ENCODE measurements at regions not wholly inside any gene's neighbourhood (a gene's known extent, or its start where the extent isn't known, plus 50 kb on each side); places are given as distances from the start of the nearest gene placed in this dataset.

DNA sequence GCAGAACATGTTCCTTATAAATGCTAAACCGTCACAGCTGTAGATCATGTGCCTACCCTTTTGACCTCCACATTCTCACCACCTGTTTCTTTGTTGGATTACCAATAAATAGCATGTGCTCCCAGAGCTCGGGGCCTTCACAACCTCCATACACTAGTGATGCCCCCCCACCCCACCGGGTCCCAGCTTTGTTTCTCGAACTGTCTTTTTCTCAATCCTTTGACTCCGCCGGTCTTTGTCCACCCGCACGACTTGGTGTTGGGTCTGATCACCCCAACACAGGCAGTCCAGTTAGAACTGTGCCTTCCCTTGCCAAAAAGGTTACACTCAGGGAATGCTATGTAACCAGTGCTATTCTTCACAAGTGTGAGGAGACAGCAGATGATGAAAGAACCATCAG lies 485.9 kb upstream of the C9orf72 start:
- TF ChIP-seq, protein P1, sequence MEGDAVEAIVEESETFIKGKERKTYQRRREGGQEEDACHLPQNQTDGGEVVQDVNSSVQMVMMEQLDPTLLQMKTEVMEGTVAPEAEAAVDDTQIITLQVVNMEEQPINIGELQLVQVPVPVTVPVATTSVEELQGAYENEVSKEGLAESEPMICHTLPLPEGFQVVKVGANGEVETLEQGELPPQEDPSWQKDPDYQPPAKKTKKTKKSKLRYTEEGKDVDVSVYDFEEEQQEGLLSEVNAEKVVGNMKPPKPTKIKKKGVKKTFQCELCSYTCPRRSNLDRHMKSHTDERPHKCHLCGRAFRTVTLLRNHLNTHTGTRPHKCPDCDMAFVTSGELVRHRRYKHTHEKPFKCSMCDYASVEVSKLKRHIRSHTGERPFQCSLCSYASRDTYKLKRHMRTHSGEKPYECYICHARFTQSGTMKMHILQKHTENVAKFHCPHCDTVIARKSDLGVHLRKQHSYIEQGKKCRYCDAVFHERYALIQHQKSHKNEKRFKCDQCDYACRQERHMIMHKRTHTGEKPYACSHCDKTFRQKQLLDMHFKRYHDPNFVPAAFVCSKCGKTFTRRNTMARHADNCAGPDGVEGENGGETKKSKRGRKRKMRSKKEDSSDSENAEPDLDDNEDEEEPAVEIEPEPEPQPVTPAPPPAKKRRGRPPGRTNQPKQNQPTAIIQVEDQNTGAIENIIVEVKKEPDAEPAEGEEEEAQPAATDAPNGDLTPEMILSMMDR (IDR thresholded peaks at IDR 0.05; ENCODE audit: low read depth, low read length): no peak
- no peak overlapping the region for H3K4me3 ChIP-seq (ENCODE audit: low read depth, low read length)

DNA sequence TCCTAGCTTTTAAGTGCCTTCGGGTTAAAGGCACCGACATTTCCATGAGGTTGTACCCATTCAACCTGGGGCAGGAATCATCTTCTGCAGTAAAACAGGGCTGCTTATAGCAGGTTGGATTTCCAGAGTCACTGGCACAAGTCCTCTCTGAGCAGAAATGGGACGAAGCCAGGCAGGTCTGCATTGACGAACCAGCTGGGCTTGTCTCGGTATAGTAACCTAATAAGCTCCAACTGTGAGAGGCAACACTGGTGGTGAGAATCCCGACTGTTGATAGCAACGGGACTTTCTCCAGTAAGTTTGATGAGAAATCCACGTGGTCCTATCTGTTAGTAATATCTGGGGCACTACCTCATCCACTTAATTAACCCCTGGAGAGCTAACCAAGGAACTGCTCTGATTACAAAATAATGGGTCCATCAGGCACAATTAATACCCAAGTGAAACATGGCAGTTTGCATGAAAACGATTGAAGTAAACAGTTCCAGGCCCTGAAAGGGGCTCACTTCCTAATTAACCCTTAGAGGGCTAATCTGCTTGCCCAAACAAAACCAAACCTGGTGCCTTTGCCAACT lies 491.0 kb upstream of the C9orf72 start:
- no peak overlapping the region for H3K4me3 ChIP-seq (ENCODE audit: low read depth, low read length)
- TF ChIP-seq, protein P1 (IDR thresholded peaks at IDR 0.05; ENCODE audit: low read depth, low read length): no peak

DNA sequence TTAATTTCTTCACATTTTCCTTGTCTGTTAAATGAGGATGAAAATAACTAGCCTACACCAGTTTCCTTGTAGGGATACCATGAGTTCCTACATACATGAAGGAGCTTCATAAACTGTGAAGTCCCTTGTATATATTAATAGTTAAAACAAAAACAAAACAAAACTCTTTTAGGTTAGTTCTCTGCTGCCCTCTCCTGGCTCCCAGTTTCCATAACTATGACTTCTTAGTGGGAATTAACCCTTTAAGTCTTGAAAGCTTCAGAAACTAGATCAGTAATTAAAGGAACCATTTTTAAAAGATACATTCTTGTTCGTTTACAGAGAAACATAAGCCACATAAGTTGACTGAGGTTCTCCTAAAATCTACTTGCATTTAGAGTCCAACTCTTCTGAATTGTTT lies 500.0 kb upstream of the C9orf72 start:
- no peak overlapping the region for H3K4me3 ChIP-seq (ENCODE audit: low read depth, low read length)
- TF ChIP-seq, protein P1 (IDR thresholded peaks at IDR 0.05; ENCODE audit: low read depth, low read length): no peak

DNA sequence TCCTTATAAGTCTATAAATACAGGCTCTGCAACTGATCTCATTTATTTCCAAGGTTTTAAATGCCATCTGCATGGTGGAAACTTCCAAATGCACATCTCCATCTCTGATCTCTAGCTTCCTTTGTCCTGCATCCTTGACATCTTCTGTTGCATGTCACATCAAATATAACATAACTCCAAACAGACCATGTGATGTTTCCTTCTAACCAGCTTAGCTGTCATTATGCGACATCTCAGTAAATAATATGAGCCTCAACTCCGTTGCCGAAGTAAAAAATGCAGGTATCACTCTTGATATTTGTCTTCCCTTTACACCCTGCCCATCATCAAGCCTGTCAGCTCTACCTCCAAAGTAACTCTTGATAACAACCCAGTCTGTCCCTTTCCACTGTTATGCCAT lies 506.4 kb upstream of the C9orf72 start:
- TF ChIP-seq, protein P1 (IDR thresholded peaks at IDR 0.05; ENCODE audit: low read depth, low read length): no peak

DNA sequence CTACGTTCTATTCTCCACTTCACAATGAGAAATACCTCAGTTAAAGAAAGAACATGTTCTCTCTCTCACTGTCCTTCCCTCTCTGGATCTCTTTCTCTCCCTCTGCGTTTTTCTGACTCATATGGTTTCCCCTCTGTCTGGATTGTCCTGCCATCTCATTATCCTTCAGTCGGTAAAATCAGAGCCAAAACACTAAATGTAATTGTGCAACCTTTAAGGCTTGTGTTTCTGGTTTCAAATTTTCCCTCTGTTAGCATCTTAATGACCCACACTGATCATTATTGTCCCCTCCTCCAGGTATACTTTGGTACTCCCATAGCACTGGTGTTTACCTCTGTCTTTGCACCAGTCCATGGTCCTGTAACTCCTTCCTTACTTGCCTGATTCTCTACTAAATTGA lies 509.4 kb upstream of the C9orf72 start:
- H3K4me3 ChIP-seq (ENCODE audit: low read depth, low read length): no peak overlapping the region
- TF ChIP-seq, protein P1 (IDR thresholded peaks at IDR 0.05; ENCODE audit: low read depth, low read length): no peak

More for the DNA sequence above, 506.4 kb upstream of the C9orf72 start:
- H3K4me3 ChIP-seq (ENCODE audit: low read depth, low read length): no peak overlapping the region

DNA sequence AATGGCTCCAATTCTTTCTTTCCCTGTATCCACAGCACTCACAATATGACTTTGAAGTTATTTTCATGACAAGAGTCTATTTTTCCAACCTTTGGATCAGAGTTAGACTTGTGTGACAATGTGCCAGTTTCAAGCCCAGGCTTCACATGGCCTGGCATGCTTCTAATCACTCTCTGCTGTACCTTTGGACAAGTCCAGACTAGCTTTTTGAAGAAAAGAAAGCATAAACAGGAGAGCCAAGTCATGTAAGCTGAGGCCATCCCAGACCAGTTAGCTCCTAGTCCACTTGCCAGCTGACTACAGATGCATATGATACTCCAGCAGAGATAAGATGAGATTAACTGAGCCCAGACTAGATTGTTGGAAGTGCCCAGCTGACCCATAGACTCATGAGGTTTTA lies 513.6 kb upstream of the C9orf72 start:
- H3K4me3 ChIP-seq (ENCODE audit: low read depth, low read length): no peak overlapping the region
- TF ChIP-seq, protein P1 (IDR thresholded peaks at IDR 0.05; ENCODE audit: low read depth, low read length): no peak

DNA sequence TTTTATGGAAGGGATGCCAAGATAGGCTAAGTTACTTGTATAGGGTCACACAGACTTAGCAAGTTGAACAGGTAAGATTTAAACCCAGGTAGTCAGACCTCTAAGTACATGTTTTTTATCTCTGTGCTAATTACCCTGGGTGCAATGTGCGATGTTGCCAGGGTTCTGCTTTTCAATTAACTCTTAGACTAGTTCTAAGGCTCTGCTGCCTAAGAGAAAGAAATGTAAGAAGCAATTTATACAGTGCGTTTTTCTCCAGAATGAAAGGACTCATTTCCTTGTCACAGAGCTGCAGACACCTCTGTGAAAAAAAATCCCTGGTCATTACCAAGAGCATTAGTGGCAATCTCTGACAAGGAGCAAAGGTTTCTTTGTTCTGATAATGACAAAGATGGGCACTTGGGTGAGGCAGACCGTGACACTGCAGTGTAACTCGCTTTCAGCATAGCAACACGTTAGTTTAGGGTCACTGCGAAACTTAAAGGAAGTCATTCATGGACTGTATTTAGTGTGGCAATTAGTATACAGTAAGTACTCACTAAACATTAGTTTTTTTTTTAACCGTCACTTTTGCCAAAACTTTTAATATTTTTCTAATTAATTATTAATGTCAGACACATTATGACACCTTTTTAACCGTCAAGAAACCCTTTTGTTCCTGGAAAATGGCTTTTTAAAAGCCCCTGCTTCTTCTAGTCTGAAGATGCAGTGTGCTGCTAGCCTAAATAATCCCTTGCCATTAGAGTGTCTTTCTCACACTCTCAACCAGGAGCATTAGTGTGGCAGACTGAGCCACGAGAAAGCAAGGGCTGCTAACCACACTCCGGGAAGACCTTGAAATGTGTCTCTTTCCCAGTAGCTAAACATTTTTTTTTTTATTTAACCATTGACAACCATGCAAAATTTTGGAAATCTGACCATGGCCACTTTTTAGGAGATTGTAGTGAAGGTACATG lies 520.0 kb upstream of the C9orf72 start:
- TF ChIP-seq, protein P1 (IDR thresholded peaks at IDR 0.05; ENCODE audit: low read depth, low read length): no peak
- no peak overlapping the region for H3K4me3 ChIP-seq (ENCODE audit: low read depth, low read length)

Data from WI38 (cell line).